GM23338 (cell line): ENCODE measurements at regions not wholly inside any gene's neighbourhood (a gene's known extent, or its start where the extent isn't known, plus 50 kb on each side); places are given as distances from the start of the nearest gene placed in this dataset.

Experiments
- ATAC-seq: fragments of 200-7000 bp; cut with Tn5 transposase; 3 replicates; pipeline ENCODE4 v1.9.1; 2020
- DNase-seq: peaks from one replicate; pipeline ENCODE4 v3.0.0-alpha.2; 2015; ENCODE audit warnings: low spot score
- H2AFZ ChIP-seq: fragments of 200-600 bp; sonication (generic); 2 replicates; pipeline ENCODE4 v1.8.0; 2016; ENCODE audit warnings: antibody characterized with exemption, mild to moderate bottlenecking, moderate library complexity
- H3F3A ChIP-seq: fragments of 200-600 bp; sonication (generic); replicated peaks from 2 replicates; pipeline ENCODE4 v1.8.0; 2017; ENCODE audit warnings: antibody characterized with exemption, mixed run types, low read depth
- H3K27ac ChIP-seq: fragments of 200-600 bp; sonication (generic); 2 replicates; pipeline ENCODE4 v1.6.1; 2016; ENCODE audit warnings: low read depth
- H3K27me3 ChIP-seq: fragments of 200-600 bp; sonication (generic); 2 replicates; pipeline ENCODE4 v1.8.0; 2016; ENCODE audit warnings: mild to moderate bottlenecking, mixed run types, moderate library complexity; ENCODE audit not compliant: insufficient read depth
- H3K36me3 ChIP-seq: fragments of 200-600 bp; sonication (generic); 2 replicates; pipeline ENCODE4 v1.8.0; 2016; ENCODE audit warnings: mild to moderate bottlenecking; ENCODE audit not compliant: insufficient read depth
- H3K4me1 ChIP-seq: fragments of 200-600 bp; sonication (generic); 2 replicates; pipeline ENCODE4 v1.8.0; 2016; ENCODE audit warnings: mild to moderate bottlenecking, moderate library complexity; ENCODE audit not compliant: insufficient read depth
- H3K4me2 ChIP-seq: fragments of 200-600 bp; sonication (generic); 2 replicates; pipeline ENCODE4 v1.7.1; 2017; ENCODE audit warnings: mixed run types
- H3K4me3 ChIP-seq: fragments of 200-600 bp; sonication (generic); 2 replicates; pipeline ENCODE4 v1.6.1; 2016; ENCODE audit warnings: mixed run types
- H3K79me2 ChIP-seq: fragments of 200-600 bp; sonication (generic); replicated peaks from 2 replicates; pipeline ENCODE4 v1.8.0; 2017; ENCODE audit warnings: mild to moderate bottlenecking; ENCODE audit not compliant: insufficient read depth
- H3K9me2 ChIP-seq: fragments of 200-600 bp; sonication (generic); 2 replicates; pipeline ENCODE4 v1.8.0; 2017; ENCODE audit not compliant: insufficient read depth
- H4K20me1 ChIP-seq: fragments of 200-600 bp; sonication (generic); replicated peaks from 2 replicates; pipeline ENCODE4 v1.8.0; 2017; ENCODE audit warnings: mild to moderate bottlenecking; ENCODE audit not compliant: insufficient read depth
- H3K27ac Mint-ChIP-seq: 2 replicates; pipeline ENCODE4 v1.8.0; 2020; ENCODE audit warnings: inconsistent platforms, mild to moderate bottlenecking, moderate library complexity, mixed read lengths
- H3K27me3 Mint-ChIP-seq: 3 replicates; pipeline ENCODE4 v1.8.0; 2022; ENCODE audit warnings: low read depth, mild to moderate bottlenecking, moderate library complexity, mixed read lengths, inconsistent platforms; ENCODE audit not compliant: insufficient read depth, poor library complexity
- H3K36me3 Mint-ChIP-seq: 3 replicates; pipeline ENCODE4 v1.8.0; 2021; ENCODE audit warnings: low read depth, mild to moderate bottlenecking, inconsistent platforms, moderate library complexity, mixed read lengths
- H3K4me1 Mint-ChIP-seq: 3 replicates; pipeline ENCODE4 v1.8.0; 2020; ENCODE audit warnings: mild to moderate bottlenecking, inconsistent platforms, mixed read lengths
- H3K4me3 Mint-ChIP-seq: 3 replicates; pipeline ENCODE4 v1.8.0; 2021; ENCODE audit warnings: moderate library complexity, mild to moderate bottlenecking, inconsistent platforms, mixed read lengths
- H3K9me3 Mint-ChIP-seq: 3 replicates; pipeline ENCODE4 v1.8.0; 2020; ENCODE audit warnings: moderate library complexity, mild to moderate bottlenecking, inconsistent platforms, mixed read lengths
- CREB1 ChIP-seq: fragments of 250-450 bp; sonication (Bioruptor Pico); IDR thresholded peaks from 2 replicates; pipeline ENCODE4 v1.5.0; 2020; ENCODE audit warnings: low read depth, mild to moderate bottlenecking, moderate library complexity
- ETS1 ChIP-seq: IDR thresholded peaks from 2 replicates; pipeline ENCODE4 v1.6.1; 2016; ENCODE audit warnings: antibody characterized with exemption
- EZH2 ChIP-seq: fragments of 200-600 bp; sonication (generic); IDR thresholded peaks from one replicate; pipeline ENCODE4 v1.8.0; 2017; ENCODE audit warnings: antibody characterized with exemption, mild to moderate bottlenecking, low read depth; ENCODE audit not compliant: unreplicated experiment
- EZH2phosphoT487 ChIP-seq: fragments of 200-600 bp; sonication (generic); IDR thresholded peaks from one replicate; pipeline ENCODE4 v1.8.1; 2018; ENCODE audit warnings: antibody characterized with exemption; ENCODE audit not compliant: unreplicated experiment
- JUNB ChIP-seq: IDR thresholded peaks from one replicate; pipeline ENCODE4 v1.6.1; 2016; ENCODE audit warnings: antibody characterized with exemption; ENCODE audit not compliant: unreplicated experiment
- NANOG ChIP-seq: IDR thresholded peaks from 2 replicates; pipeline ENCODE4 v1.6.1; 2016; ENCODE audit warnings: antibody characterized with exemption, borderline replicate concordance
- POLR2AphosphoS5 ChIP-seq: IDR thresholded peaks from 2 replicates; pipeline ENCODE4 v1.6.1; 2016; ENCODE audit warnings: antibody characterized with exemption, low read depth
- REST ChIP-seq: IDR thresholded peaks from one replicate; pipeline ENCODE4 v1.6.1; 2018; ENCODE audit warnings: antibody characterized with exemption; ENCODE audit not compliant: unreplicated experiment
- STAT1 ChIP-seq: IDR thresholded peaks from one replicate; pipeline ENCODE4 v1.6.1; 2016; ENCODE audit warnings: antibody characterized with exemption; ENCODE audit not compliant: unreplicated experiment
- ZNF114 ChIP-seq: fragments of 250-450 bp; sonication (Bioruptor Pico); IDR thresholded peaks from 2 replicates; pipeline ENCODE4 v1.5.0; 2020; ENCODE audit warnings: mild to moderate bottlenecking, moderate library complexity

- H3K27ac Mint-ChIP-seq = no peak overlapping the region
- H3K9me3 Mint-ChIP-seq = peaks cover 27% of the 10 kb centered on the region
- H3K27me3 Mint-ChIP-seq = no peaks in the 10 kb centered on the region
Measured at GRCh38 chr14:54232735-54233134, 164.1 kb upstream of the CDKN3 start.

GRCh38 chr14:54241517-54241916 is 155.3 kb upstream of the CDKN3 start:
- Histone ChIP-seq H3K79me2 (no peaks in the 10 kb centered on the region), H3K27ac (no peak overlapping the region), H3K36me3 (peaks cover 5% of the 10 kb centered on the region; the same call in 1 of the 2 replicates), H4K20me1 (no peaks in the 10 kb centered on the region), H3K9me2 (no peaks in the 10 kb centered on the region), H3K4me3 (no peak overlapping the region), H3K4me2 (no peak overlapping the region), H3F3A (no peaks in the 10 kb centered on the region), H3K4me1 (no peaks in the 10 kb centered on the region), H3K27me3 (no peaks in the 10 kb centered on the region), H2AFZ (no peak overlapping the region)
- no peak for TF ChIP-seq POLR2AphosphoS5
- no peak for DNase-seq
- no peaks in the 10 kb centered on the region for H3K27me3 Mint-ChIP-seq
- peaks cover 26% of the 10 kb centered on the region for H3K9me3 Mint-ChIP-seq
- H3K4me3 Mint-ChIP-seq = no peak overlapping the region
- no peak overlapping the region for H3K27ac Mint-ChIP-seq
- H3K36me3 Mint-ChIP-seq = peaks cover 18% of the 10 kb centered on the region
- no peaks in the 10 kb centered on the region for H3K4me1 Mint-ChIP-seq
- no peak for ATAC-seq

More at GRCh38 chr14:54232735-54233134, 164.1 kb upstream of the CDKN3 start:
- Mint-ChIP-seq H3K4me3 (no peak overlapping the region), H3K36me3 (peaks cover 14% of the 10 kb centered on the region; the same call in 2 of the 3 replicates), H3K4me1 (no peaks in the 10 kb centered on the region)
- Histone ChIP-seq H3K79me2 (no peaks in the 10 kb centered on the region), H3F3A (no peaks in the 10 kb centered on the region), H3K36me3 (no peaks in the 10 kb centered on the region), H3K4me2 (no peak overlapping the region), H4K20me1 (no peaks in the 10 kb centered on the region), H3K4me3 (no peak overlapping the region), H3K27ac (no peak overlapping the region), H3K9me2 (no peaks in the 10 kb centered on the region; the same call in 1 of the 2 replicates), H2AFZ (no peak overlapping the region), H3K4me1 (no peaks in the 10 kb centered on the region), H3K27me3 (no peaks in the 10 kb centered on the region)
- no peak for ATAC-seq
- DNase-seq = no peak
- no peak for TF ChIP-seq NANOG
- no peak for TF ChIP-seq EZH2
- TF ChIP-seq STAT1 = no peak
- no peak for TF ChIP-seq JUNB
- TF ChIP-seq REST = no peak
- no peak for TF ChIP-seq ZNF114
- no peak for TF ChIP-seq EZH2phosphoT487
- TF ChIP-seq ETS1 = no peak
- TF ChIP-seq CREB1 = no peak
